Hepatocyte (in vitro differentiated cells): ENCODE measurements at regions not wholly inside any gene's neighbourhood (a gene's known extent, or its start where the extent isn't known, plus 50 kb on each side); places are given as distances from the start of the nearest gene placed in this dataset.

Experiments used
- DNase-seq: peaks from one replicate; pipeline ENCODE4 v3.0.0-alpha.2; 2016; ENCODE audit warnings: low spot score
- H2AFZ ChIP-seq: fragments of 200-600 bp; sonication (generic); 2 replicates; pipeline ENCODE4 v1.6.0; 2016; ENCODE audit warnings: antibody characterized with exemption, mild to moderate bottlenecking
- H3K27ac ChIP-seq: fragments of 200-600 bp; sonication (generic); 2 replicates; pipeline ENCODE4 v1.5.1; 2016; ENCODE audit warnings: mild to moderate bottlenecking
- H3K27me3 ChIP-seq: fragments of 200-600 bp; sonication (generic); 2 replicates; pipeline ENCODE4 v1.6.1; 2016
- H3K36me3 ChIP-seq: fragments of 200-600 bp; sonication (generic); replicated peaks from 2 replicates; pipeline ENCODE4 v1.5.1; 2016; ENCODE audit warnings: low read depth; ENCODE audit not compliant: insufficient read depth
- H3K4me1 ChIP-seq: fragments of 200-600 bp; sonication (generic); 2 replicates; pipeline ENCODE4 v1.5.1; 2016; ENCODE audit warnings: mild to moderate bottlenecking, moderate library complexity; ENCODE audit not compliant: insufficient read depth
- H3K4me2 ChIP-seq: fragments of 200-600 bp; sonication (generic); 2 replicates; pipeline ENCODE4 v1.6.0; 2016
- H3K4me3 ChIP-seq: fragments of 200-600 bp; sonication (generic); 2 replicates; pipeline ENCODE4 v1.5.1; 2016; ENCODE audit warnings: mild to moderate bottlenecking
- H3K79me2 ChIP-seq: fragments of 200-600 bp; sonication (generic); 2 replicates; pipeline ENCODE4 v1.6.0; 2017; ENCODE audit warnings: mild to moderate bottlenecking
- H3K9me2 ChIP-seq: fragments of 200-600 bp; sonication (generic); replicated peaks from 2 replicates; pipeline ENCODE4 v1.6.0; 2017; ENCODE audit warnings: mild to moderate bottlenecking; ENCODE audit not compliant: insufficient read depth
- H3K9me3 ChIP-seq: fragments of 200-600 bp; sonication (generic); 2 replicates; pipeline ENCODE4 v1.5.1; 2016; ENCODE audit warnings: low read depth, mild to moderate bottlenecking
- H4K20me1 ChIP-seq: fragments of 200-600 bp; sonication (generic); 2 replicates; pipeline ENCODE4 v1.6.0; 2016; ENCODE audit warnings: mild to moderate bottlenecking; ENCODE audit not compliant: insufficient read depth, poor library complexity, severe bottlenecking
- EZH2 ChIP-seq: fragments of 200-600 bp; sonication (generic); IDR thresholded peaks from 2 replicates; pipeline ENCODE4 v1.6.1; 2016; ENCODE audit warnings: antibody characterized with exemption, mild to moderate bottlenecking, borderline replicate concordance
- EZH2phosphoT487 ChIP-seq: fragments of 200-600 bp; sonication (generic); IDR thresholded peaks from one replicate; pipeline ENCODE4 v1.6.1; 2018; ENCODE audit warnings: antibody characterized with exemption, mild to moderate bottlenecking, low read depth, moderate library complexity; ENCODE audit not compliant: unreplicated experiment, severe bottlenecking
- WGBS: methylation state at CpG from one replicate; pipeline ENCODE4 v1.1.6; 2016; ENCODE audit warnings: low lambda C conversion rate; ENCODE audit errors: missing lambda C conversion rate; 5-methylcytosine and 5-hydroxymethylcytosine counted together
- TF ChIP-seq, protein P1 (sequence below): fragments of 200-600 bp; sonication (generic); IDR thresholded peaks from 2 replicates; pipeline ENCODE4 v1.5.1; 2016; ENCODE audit warnings: antibody characterized with exemption, mild to moderate bottlenecking; ENCODE audit not compliant: poor library complexity

DNA sequence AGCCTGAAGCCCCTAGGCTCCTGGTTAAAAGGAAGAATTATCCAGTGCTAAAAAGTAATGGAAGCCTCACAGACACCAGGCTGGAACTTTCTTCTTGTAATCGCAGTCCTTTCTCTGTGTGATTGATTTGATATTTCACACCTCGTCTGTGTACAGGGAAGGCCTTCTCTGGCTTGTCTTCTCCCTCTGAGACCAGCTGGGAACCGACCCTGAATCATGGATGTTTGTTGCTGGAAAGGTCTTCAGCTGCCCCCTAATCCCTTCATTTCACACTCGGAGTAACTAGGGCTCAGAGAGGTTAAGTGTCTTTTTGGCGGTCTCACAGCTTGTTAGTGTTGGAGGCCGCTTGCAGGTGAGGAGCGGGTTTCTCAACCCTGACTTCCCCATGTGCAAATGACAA is 500.2 kb upstream of the CDH4 start:
- H3K4me3 ChIP-seq = no peak overlapping the region
- H3K4me1 ChIP-seq = no peaks in the 10 kb centered on the region
- no peaks in the 10 kb centered on the region for H3K36me3 ChIP-seq
- no peaks in the 10 kb centered on the region for H3K9me3 ChIP-seq
- no peaks in the 10 kb centered on the region for H4K20me1 ChIP-seq
- no peak overlapping the region for H3K4me2 ChIP-seq
- H3K9me2 ChIP-seq = no peaks in the 10 kb centered on the region
- TF ChIP-seq, protein P1, sequence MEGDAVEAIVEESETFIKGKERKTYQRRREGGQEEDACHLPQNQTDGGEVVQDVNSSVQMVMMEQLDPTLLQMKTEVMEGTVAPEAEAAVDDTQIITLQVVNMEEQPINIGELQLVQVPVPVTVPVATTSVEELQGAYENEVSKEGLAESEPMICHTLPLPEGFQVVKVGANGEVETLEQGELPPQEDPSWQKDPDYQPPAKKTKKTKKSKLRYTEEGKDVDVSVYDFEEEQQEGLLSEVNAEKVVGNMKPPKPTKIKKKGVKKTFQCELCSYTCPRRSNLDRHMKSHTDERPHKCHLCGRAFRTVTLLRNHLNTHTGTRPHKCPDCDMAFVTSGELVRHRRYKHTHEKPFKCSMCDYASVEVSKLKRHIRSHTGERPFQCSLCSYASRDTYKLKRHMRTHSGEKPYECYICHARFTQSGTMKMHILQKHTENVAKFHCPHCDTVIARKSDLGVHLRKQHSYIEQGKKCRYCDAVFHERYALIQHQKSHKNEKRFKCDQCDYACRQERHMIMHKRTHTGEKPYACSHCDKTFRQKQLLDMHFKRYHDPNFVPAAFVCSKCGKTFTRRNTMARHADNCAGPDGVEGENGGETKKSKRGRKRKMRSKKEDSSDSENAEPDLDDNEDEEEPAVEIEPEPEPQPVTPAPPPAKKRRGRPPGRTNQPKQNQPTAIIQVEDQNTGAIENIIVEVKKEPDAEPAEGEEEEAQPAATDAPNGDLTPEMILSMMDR = no peak
- no peak for TF ChIP-seq EZH2
- TF ChIP-seq EZH2phosphoT487 = no peak
- H3K79me2 ChIP-seq = no peaks in the 10 kb centered on the region
- H2AFZ ChIP-seq = no peak overlapping the region
- no peaks in the 10 kb centered on the region for H3K27me3 ChIP-seq
- no peak overlapping the region for H3K27ac ChIP-seq
- DNase-seq = no peak
- WGBS = 82% methylated on average over 7 of the region's 7 CpGs

DNA sequence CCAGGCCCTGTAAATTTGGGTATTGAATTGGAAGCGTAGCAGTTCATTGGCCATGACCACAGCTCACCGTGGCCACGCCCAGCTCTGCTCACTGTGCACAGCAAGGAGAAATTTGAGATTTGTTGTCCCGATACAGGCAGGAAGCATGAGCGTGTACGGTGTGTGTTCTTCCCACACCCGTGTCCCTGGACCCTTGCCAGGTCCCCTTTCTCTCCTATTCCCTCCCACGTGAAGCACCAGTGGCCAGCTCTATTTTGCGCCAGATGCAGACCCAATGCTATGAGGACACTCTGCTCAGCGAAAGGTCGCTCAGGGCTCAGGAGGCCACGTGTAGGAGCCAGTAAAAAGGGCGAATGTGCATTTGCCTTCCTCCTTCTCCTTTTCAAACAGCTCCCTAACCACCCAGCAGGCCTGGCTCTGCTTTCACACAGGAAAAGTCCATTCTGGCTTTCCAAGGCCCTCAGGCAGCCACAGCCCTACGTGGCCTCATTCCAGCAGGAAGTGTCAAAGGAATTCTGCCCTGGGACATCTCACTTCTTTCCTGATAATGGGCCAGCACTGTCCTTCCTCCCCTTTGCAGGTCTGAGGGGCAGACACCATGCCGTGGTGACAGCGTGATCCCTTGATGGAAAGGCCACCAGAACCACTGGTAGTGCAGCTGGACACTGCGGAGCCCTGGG is 499.2 kb upstream of the CDH4 start:
- TF ChIP-seq EZH2 (no peak), EZH2phosphoT487 (no peak)
- TF ChIP-seq, protein P1 = no peak
- Histone ChIP-seq H3K4me2 (no peak overlapping the region), H2AFZ (no peak overlapping the region), H3K27me3 (no peaks in the 10 kb centered on the region), H3K4me3 (no peak overlapping the region), H3K9me3 (no peaks in the 10 kb centered on the region), H3K27ac (no peak overlapping the region), H3K36me3 (no peaks in the 10 kb centered on the region), H3K79me2 (no peaks in the 10 kb centered on the region), H4K20me1 (no peaks in the 10 kb centered on the region), H3K9me2 (no peaks in the 10 kb centered on the region), H3K4me1 (no peaks in the 10 kb centered on the region)
- WGBS = 70% methylated on average over 17 of the region's 17 CpGs
- DNase-seq = no peak

DNA sequence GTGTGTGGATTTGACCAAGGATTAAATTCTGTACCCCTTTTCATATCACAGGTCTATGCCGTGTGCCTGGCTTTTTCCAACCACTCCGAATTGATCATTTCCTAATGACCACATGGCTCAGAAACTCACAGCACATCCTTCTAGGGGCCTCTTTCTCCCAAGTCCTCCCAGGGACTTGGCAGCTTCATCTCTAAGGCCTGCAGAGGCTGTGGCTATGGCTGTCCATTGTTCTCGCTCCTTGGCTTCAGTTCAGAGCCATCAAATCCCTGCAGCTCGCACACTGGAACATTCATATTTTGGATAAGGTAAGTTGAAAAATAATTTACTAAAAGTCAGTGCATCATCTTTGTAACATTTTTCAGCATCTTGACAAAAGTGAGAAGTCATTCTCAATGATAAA is 497.2 kb upstream of the CDH4 start:
- DNase-seq = no peak
- H3K36me3 ChIP-seq = no peaks in the 10 kb centered on the region
- H3K9me2 ChIP-seq = no peaks in the 10 kb centered on the region
- H2AFZ ChIP-seq = no peak overlapping the region
- H3K4me1 ChIP-seq = no peaks in the 10 kb centered on the region
- H3K9me3 ChIP-seq = no peaks in the 10 kb centered on the region
- no peaks in the 10 kb centered on the region for H4K20me1 ChIP-seq
- no peak overlapping the region for H3K4me3 ChIP-seq
- TF ChIP-seq EZH2 = no peak
- TF ChIP-seq, protein P1 = no peak
- no peak for TF ChIP-seq EZH2phosphoT487
- H3K4me2 ChIP-seq = no peak overlapping the region
- H3K27me3 ChIP-seq = no peaks in the 10 kb centered on the region
- no peaks in the 10 kb centered on the region for H3K79me2 ChIP-seq
- no peak overlapping the region for H3K27ac ChIP-seq
- WGBS = 86% methylated on average over 4 of the region's 4 CpGs
